GM20000 (cell line): ENCODE measurements at regions not wholly inside any gene's neighbourhood (a gene's known extent, or its start where the extent isn't known, plus 50 kb on each side); places are given as distances from the start of the nearest gene placed in this dataset.
"Not testable (repeated sequence)": the region's sequence is repeated elsewhere in the genome, so short reads cannot be mapped to it uniquely, and the experiment has no call there.

ENCODE experiments used
- DNase-seq: peaks from one replicate; pipeline ENCODE4 v3.0.0; 2012; ENCODE audit warnings: low spot score
- TF ChIP-seq, protein P1 (sequence below): IDR thresholded peaks from 2 replicates; pipeline ENCODE4 v1.5.1; 2012; ENCODE audit warnings: mild to moderate bottlenecking, control low read depth; ENCODE audit errors: extremely low read depth, missing control alignments

- DNase-seq = no peak
- TF ChIP-seq, protein P1, sequence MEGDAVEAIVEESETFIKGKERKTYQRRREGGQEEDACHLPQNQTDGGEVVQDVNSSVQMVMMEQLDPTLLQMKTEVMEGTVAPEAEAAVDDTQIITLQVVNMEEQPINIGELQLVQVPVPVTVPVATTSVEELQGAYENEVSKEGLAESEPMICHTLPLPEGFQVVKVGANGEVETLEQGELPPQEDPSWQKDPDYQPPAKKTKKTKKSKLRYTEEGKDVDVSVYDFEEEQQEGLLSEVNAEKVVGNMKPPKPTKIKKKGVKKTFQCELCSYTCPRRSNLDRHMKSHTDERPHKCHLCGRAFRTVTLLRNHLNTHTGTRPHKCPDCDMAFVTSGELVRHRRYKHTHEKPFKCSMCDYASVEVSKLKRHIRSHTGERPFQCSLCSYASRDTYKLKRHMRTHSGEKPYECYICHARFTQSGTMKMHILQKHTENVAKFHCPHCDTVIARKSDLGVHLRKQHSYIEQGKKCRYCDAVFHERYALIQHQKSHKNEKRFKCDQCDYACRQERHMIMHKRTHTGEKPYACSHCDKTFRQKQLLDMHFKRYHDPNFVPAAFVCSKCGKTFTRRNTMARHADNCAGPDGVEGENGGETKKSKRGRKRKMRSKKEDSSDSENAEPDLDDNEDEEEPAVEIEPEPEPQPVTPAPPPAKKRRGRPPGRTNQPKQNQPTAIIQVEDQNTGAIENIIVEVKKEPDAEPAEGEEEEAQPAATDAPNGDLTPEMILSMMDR = no peak
Observed at GRCh38 chr3:11898611-11899325, 52.1 kb upstream of the TAMM41 start.

DNA sequence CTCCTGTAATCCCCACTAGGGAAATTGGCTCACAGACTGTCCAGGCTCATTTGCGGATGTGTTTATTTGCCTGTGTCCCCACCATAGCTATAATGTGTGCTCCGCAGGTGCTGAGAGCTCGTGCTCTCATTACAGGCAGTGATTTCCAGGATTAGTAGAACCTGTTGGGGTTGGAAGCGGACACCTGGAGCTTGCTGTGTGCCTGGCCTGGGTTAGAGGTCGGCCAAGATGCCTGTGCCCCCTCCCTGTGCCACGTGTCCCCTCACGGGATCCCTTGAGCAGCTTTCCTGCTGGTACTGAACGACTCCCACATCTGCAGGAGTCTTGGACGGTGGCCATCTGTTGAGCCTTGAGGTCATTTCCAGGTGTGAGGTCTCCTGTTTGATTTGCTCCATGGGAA is 52.7 kb upstream of the TAMM41 start:
- DNase-seq = not testable (repeated sequence)

- no peak for DNase-seq
- TF ChIP-seq, protein P1 = no peak
Observed at GRCh38 chr3:11899826-11900225, 53.1 kb upstream of the TAMM41 start.

DNA sequence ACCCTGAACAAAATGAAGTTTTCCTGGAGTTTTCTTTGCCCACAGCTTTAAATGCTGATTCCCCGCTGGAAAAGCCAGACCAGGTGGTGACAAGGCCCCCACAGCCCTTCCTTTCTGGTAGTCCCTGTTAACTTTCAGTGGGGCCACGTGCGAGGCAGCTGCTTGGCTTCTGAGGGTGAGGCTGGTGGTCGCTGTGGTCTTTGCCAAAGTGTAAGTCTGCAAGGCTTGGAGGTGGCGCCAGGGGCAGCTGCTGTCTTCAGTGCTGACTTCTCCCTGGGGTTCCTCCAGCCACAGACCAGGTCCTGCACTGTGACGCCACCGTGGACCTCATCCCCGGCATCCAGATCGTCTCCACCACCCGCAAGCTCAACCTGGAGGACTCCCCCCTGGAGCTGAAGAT is 54.1 kb upstream of the TAMM41 start:
- no peak for DNase-seq
- TF ChIP-seq, protein P1 = no peak

DNA sequence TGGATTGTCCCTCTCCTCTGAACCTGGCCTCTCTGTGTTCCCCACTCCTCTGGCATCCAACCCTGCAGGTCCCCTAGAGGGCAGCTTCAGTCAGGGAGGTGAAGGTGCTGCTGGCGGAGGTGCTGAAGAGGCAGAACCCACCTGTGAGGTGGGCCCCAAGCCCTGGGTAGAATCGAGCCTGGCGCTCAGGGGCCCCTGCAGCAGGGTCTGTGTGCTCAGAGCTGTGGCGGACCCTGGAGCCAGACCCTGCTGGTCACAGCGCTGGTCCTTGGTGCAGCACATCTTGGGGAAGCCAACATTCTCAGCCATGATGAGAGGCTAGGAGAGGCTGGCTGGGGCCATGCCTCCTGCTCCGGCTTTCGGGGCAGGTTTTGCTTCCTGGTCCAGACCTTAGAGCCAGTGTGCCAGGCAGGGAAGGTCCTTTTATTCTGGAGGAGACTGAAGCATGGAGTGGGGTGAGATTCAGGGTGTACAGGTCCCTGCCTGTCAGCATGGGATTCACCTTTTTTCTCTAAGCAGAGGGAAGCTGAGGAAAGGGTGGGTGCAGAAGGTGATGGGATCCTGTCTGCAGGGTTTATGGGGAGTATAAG is 54.7 kb upstream of the TAMM41 start:
- TF ChIP-seq, protein P1 = no peak
- no peak for DNase-seq

DNA sequence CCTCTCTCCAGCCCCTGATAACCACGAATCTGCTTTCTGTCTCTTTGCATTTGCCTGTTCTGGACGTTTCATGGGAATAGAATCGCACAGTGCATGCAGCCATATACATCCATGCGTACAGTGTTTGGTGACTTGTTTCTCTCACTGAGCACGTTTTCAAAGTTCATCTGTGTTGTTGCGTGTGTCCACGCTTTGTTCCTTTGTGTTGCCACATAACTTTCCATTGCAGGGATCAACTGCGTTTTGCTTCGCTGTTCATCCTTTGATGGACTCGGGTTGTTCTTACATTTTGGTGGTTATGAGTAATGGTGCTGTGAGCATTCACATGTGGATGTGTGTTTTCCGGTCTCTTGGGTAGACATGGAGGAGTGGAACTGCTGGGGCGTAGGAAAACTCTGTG is 56.4 kb upstream of the TAMM41 start:
- DNase-seq = no peak
- TF ChIP-seq, protein P1 = no peak

- TF ChIP-seq, protein P1 = no peak
- DNase-seq = no peak
Observed at GRCh38 chr3:11903447-11903846, 56.8 kb upstream of the TAMM41 start.

DNA sequence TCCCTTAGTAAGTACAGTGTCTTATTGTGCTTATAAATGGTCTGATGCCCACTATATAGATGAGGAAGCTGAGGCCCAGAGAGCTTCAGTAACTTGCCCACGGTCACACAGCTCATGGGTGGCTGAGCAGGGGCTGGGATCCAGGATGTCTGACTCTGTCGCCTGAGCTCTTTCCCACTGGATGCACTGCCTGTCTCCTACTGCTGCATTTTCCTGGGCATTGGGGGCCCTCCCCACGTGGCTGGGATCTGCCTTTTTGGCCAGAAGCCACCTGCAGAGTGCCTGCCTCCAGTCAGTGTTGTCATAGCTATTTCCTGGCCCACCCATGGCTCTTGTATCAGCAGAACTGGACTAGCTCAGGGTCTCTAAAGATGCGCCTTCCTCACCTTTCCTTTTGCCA is 57.5 kb upstream of the TAMM41 start:
- TF ChIP-seq, protein P1 = no peak
- no peak for DNase-seq
